ENCODE measurements at regions not wholly inside any gene's neighbourhood (a gene's known extent, or its start where the extent isn't known, plus 50 kb on each side); places are given as distances from the start of the nearest gene placed in this dataset.

DNA sequence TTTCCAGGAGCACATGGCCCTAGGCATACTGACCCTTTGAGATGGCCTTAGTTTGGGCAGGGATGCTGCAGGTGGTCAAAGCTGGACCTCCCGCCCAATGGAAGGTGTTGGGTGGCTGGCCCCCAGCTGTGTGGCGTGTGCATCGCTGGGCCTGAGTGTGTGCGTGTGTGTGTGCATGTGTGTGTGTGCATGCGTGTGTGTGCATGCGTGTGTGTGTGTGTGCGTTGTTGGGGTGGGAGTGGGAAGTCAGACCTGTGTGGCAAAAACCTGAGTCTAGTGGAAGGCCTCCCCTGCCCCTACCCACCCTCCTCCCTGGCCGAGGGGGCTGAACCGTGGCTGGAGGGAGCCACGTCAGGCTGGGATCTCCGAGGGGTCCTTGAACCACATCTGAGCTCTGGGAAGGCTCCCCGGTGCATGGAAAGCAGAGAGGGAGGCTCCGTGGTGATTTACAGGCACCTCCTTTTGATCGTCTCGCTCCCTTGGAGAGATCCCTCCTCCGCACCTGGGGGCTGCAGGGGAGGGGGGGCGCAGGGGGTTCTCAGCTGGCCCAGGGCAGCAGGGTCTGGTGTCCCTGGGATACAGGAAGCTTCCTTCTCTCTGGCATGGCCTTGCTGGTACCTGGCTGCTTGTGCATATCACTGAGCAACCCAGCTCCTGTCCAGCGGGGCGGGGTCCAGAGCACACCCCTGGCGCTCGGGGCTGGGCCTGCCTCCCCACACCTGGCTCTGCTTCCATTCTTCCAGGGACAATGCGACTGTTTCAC is 124.7 kb upstream of the WNT4 start:
- DNase-seq = no peak

DNA sequence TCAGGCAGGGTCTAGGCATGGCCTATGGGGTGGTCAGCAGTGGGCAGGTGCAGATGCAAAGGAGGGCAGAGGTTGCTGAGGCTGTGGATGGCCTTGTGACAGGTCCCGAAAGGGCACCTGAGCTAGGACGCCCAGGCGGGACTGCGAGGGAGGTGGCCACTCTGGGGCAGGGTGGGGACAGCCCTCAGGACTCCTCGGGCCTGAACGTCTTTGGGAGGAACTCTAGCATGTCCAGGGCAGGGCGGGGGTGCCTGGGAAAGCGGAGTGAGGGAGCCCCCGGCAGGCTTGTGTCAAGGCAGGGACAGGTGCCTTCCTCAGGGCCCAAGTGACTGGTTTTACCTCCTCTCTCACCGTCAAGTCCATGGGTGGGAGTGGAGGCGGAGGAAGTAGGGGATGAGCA is 125.4 kb upstream of the WNT4 start:
- DNase-seq = no peak

DNA sequence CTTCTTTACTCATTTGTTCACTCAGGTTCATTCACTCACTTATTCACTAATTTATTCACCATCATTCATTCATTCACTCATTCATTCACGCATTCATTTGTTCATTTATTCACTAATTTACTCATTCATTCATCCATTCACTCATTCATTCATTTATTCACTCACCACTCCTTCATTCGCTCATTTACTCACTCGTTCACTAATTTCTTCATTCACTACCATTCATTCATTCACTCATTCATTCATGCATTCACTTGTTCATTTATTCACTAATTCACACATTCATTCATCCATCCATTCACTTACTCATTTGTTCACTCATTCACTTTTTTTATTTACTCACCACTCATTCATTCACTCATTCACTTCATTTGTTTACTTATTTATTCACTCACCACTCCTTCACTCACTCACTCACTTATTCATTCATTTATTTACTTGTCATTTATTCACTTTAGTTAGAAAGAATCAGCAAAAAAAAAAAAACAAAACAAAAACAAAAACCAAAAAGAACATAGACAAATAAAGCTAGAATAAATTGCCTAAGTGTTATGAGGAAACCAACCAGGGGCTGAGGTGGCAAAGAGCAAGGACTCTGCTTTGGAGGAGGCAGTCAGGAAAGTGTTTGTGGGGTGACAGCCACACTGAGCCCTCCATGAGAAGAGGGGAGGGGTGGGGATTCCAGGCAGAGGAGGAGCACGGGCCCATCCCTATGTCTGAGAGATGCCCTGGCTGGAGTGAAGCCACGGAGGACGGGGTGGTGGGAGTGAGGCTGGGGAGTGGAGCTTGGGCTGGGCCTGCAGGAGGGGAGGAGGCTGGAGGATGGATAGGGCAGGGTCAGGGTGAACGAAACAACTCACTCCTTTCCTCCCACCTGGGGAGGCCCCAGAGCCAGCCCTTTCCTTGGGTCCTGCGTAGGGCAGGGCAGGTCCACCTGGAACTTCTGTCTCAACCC is 129.2 kb upstream of the WNT4 start:
- no peak for DNase-seq

DNA sequence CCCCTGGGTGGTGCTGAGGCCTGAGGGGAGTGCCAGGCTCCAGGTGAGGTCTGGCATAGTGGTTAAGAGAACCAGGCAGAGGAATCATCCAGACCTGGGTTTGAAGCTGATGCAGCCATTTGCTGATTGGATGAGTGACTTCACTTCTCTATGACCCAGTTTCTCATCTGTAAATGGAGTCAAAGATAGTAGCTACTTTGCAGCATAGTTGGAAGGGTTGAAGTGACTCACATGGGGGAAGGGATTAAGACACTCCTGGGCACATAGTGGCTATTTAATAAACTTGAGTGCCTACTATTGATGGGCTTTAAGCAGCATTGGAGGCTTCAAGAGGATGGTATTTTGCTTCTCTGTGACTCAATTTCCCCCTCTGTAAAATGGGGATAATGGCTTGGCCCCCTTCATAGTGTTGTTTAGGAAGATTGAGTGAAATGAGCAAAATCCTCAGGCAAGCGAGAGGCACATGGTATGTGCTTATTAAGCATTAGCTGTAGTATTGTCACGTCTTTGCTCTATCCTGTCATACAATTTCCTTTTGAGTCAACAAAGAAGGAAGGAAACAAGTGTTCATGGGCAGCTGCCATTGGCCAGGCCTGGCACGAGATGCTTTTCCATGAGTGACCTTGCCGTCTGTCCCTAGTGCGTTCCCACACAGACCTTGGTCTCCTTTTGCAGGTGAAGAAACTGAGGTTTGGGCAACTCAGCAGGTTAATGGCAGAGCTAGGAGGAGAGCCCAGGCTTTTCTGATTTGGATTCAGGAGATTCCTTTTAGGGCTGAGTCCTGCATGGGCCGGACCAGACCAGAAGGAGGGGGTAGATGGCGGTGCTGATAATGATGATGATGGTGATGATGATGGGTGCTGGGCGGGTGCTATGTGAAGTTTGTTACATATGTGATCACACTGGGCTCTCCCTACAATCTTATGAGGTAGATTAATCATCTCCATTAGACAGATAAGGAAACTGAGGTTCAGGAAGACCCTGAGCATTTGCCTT is 131.1 kb upstream of the WNT4 start:
- DNase-seq = no peak

DNA sequence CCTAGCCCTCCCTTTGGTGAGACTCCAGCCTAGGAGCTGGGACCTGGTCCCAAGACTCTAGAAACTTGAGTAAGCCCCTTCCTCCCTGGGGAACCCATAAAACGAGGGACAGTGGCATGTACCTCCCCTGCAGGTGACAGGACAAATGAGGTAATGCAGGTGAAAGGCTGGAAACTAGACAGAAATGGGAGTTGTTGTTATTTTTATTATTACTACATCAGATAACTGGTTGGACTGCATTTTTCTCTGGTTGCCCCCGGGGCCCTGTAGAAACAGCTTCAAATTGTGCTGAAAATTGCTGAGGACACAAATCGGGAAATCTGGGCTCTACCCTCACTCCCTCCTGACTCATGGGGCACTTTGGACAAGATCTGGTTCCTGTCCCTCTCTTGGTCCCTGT is 132.3 kb upstream of the WNT4 start:
- no peak for DNase-seq

DNA sequence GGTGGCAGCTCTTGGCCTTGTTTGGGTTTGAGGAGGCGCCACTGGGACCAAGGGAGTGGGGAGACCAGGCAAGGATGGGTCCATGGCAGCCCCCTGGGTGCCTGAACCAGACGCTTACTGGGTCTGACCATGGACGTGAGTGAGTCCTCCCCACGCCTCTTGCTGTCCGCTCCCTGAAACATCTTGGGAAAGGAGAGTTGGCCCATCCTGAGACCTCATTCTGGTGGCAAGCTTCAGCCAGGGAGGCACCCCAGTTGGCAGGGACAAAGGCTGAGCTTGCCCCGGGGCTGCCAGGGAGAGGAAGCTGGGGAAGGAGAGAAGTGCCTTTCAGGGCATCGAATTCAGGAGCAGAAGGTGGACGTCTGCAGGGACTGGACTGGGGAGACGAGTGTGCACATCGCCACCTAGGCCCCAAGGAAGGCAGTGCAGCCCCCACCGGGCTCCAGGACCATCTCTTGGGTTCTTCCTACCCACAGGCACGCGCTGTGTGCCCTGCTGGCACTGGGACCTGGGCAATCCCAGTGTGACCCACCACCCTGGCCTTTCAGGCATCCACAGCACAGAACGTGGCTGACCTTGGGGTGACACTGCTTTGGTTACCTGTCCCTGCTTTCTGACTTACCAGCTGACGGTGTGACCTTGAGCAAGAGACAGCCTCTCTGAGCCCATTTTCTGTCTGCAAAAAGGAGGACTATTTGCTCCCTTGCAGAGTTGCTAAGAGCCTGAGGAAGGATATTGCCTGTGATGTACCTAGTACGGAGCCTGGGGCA is 132.9 kb upstream of the WNT4 start:
- DNase-seq = no peak

DNA sequence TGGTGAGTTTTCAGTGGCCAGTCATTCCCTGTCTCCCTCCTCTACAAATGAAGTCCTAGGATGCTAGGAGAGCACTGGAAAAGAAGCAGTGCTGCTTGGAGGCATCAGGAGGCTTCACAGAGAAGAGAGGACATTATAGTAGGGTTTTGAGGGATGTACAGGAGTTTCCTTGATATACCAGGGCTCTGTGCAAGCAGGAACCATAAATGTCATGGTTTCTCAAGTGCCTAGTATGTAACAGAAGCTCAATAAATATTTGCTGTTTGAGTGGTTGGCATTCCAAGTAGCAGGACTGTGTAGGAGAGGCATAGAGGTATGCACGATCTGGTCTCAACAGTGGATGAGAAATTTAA is 133.5 kb upstream of the WNT4 start:
- DNase-seq = no peak

DNA sequence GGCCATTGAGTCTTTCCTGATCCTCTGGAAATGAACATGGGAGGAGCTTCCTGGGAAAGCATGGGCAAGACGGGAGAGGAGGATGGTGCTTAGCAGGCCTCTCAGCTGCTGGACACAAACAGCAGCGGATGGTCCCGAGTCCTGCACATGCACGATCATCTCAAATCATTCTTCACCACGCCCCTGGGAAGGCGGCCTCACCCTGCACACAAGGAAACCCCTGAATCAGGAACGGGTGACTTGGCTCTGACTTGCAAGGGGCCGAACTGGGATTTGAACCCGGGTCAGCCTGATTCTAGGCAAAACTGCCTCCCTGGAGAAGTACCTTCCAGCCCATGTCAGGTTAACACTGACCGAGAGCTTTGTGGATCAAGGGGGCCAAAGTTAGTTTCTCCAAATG is 134.8 kb upstream of the WNT4 start:
- DNase-seq = no peak

DNA sequence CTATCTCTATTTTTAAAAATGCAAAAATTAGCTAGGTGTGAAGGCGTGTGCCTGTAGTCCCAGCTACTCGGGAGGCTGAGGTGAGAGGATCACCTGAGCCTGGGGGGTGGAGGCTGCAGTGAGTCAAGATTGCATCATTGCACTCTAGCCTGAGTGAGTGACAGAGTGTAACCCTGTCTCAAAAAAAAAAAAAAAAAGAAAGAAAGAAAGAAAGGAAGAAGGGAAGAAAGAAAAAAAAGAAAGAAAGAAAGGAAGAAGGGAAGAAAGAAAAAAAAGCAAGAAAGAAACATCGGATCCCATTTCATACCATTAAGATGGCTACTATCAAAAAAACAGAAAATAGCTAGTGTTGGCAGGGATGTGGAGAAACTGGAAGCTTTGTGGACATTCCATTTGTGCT is 136.8 kb upstream of the WNT4 start:
- DNase-seq = no peak

DNA sequence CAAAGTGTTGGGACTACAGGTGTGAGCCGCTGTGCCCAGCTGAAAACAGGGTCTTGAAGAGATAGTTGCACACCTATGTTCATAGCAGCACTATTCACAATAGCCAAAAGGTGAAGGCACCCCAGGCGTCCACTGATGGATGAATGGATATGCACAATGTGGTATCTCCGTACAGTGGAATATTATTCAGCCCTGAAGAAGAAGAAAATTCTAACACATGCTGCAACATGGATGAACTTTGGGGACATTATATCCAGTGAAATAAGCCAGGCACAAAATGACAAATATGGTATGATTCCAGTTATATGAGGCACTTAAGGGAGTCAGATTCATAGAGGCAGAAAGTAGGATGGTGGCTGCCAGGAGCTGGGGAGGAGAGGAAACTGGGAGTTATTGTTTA is 137.6 kb upstream of the WNT4 start:
- DNase-seq = no peak

DNA sequence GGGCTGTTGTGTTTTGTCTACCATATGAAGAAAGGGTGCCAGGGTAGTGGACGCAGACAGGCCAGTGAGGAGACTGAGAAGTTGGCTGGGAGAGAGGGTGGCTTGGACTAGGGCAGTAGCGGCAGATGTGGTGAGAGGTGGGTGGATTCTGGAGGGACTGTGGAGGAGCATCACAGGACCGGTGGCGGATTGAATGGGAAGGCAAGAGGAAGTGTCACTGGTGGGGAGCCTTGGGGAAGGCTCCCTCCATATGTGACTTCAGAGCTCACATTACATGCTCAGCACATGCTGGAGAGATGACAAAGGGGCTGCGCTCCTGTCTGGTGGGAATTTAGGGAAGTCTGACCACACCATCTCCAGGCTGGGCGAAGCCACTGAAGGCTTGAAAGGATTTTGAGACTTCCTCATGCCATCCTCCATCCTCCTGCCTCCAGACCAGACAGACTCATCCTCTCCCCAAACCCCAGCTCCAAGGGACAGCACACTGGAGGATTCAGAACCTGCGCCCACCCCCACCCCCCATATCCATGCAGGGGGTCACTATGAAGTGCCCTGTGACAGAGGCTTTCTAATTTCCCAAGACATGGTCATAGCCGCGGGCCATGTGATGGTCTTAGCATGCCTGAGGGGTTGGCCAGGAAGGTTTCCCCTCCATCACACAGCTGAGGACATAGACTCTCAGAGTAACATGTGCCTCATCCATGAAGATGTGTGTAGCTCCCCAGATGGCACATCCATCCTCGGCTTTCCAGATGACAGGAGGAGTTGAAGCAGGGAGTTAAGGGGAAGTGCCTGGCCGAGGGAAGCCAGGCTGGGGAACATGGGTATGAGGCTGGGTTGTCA is 138.8 kb upstream of the WNT4 start:
- DNase-seq = no peak

DNA sequence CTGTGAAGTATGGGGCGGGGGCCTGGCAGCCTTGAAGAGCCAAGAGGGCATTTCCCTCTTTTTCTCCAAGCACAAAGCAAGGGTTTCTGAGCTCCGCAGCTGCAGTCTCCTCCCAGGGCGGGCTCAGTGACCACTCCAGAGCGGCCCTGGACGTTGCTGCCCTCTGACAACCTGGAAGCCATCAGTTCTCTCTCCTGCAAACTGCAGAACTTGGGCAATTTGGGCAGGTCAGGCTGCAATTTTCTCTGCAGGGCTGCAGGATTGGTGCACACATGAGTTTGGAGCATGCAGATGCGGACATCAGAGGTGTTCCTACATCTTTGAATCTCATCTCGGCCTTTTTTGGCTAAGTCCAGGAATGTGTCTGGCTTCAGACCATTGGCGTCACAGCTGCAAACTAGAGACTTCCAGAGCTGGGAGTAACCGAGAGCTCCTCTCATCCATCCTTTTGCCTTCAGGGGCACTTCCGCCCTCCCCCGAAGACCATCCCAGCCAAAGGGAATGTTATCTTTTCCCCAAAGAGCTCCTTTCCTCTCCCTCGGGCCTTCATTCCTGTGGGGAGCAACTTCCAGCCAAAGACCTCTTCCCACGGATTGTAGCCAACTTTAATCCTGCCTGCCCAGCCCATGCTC is 139.6 kb upstream of the WNT4 start:
- DNase-seq = no peak

DNA sequence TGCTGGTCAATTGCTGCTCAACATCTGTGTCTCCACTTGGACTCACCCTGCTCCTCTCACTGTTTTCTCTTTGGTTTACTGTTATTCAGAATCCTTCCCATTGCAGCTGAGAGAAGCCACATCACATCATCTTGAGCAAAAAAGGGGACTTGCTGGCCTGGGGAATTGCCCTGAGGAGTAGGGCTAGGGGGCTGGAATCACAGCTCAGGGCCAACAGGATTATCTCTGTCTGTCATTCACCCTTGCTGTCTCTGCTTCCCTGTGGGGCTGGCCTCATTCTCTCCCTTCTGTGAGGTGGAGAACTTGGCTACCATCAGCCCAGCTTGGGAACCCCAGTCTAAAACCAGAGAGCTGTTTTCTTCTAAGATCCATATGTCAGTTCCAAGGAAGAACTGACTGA is 140.7 kb upstream of the WNT4 start:
- no peak for DNase-seq

DNA sequence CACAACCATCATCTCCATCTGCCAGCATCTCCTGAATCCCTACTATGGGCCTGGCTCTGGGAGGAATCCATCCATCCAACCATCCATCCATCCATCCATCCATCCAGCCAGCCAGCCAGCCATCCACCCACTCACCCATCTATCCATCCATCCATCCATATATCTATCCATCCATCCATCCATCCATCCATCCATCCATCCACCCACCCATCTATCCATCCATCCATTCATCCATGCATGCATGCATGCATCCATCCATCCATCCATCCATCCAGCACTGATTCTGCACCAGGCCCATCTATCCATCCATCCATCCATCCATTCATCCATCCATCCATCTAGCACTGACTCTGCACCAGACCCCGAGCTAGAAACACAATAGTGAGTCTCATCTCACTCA is 141.3 kb upstream of the WNT4 start:
- no peak for DNase-seq

DNA sequence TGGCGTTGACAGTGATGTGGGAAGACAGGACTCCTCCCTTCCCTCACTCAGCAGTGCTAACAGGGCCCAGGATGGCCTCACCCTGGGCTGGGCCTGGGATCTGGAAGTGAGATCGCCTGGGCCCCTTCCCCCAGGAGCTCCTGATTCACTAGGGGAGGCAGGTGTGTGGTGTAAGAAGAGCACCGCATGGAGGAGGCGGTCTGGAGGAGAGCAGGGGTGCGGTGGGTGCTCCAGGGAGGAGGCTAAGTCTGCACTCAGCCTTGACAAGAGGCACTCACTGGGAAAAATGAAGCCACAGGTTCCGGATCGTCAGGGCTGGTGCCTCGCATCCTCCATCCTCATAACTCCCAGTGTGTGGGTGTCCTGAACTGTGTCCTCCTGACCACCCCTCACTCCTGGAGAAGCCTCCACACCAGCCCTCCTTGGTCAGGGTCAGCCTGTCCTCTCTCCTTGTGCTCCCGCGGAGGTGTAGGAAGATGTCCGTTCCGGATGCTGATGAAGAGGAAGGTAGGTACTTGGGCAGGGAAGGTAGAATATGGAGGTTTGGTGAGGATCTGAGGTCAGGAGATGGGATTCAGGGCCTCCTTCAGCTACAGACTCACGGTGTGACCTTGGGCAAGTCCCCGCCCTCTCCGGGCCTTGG is 142.1 kb upstream of the WNT4 start:
- no peak for DNase-seq

DNA sequence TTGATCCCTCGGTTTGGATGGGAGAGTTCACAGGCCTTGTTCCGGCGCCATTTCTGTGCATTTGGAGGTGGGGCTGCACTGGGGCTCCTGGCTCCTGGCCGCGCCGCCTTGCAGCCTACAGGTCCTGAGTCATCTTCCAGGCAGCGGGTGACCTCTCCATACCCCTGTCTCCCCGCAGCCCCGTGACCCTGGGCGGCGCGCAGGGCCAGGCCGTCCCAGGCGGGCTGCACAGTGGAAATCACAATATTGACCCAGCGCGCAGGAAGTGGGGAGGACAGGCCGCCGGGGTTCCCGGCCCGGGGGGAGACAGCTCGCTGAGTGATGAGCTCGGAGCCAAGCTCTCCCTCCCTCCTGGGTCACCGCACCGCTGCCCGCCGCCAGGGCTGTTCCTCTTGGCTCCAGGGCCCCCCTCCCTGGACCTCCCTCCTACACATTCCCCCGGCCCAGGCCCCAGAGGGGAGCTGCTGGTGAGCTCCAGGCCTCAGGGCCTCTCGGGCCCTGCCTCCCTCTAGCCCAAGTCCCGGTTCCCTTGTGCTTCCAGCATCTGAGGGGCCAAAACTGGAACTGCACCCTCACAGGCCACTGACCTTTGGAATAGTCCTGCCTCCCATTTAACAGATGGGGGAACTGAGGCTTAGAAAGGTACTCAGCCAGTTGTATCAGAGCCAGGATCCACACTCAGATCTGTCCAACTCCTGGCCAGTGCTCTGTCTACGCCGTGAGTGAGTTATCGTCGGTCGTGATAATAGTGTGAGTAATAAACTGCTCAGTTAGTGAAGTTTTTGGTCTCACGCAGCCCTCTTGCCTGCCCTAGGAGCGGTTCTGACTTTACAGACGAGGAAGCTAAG is 142.9 kb upstream of the WNT4 start:
- no peak for DNase-seq

DNA sequence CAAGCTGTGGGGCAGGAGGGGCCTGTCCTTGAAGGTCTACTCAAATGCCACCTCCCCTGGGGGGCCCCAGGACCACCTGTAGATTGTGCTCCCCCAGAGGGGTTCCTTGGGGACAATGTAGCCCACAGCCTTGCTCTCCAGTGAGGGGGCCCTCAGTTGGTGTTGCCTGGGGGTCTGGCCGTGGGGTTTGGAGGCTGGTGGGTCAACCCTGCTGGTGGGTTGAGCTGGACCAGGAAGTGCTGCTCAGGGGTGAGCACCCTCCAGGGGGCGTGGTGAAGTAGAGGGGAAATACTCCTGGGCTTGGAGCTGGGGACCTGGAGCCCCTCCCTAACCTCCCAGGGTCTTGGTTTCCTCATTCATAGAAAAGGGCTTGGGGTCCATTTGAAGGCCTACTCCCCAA is 143.6 kb upstream of the WNT4 start:
- DNase-seq = no peak

DNA sequence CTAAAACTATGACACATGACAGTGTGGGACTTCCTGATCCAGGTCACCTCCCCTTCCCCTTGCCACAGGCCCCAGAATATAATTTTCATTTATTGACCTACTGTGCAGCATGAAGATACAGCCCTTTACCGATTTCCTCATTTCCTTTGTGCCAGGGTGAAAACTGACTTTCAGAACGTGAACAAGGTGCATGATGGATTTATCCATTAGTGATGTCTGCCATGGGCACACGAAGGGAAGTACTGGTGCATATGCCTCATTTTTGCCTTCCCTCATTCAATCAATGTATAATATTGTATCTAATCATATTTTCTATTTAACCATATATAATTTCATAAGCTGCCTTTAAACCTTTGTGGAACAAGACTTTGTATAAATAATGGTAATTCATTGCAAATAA is 144.4 kb upstream of the WNT4 start:
- DNase-seq = no peak

DNA sequence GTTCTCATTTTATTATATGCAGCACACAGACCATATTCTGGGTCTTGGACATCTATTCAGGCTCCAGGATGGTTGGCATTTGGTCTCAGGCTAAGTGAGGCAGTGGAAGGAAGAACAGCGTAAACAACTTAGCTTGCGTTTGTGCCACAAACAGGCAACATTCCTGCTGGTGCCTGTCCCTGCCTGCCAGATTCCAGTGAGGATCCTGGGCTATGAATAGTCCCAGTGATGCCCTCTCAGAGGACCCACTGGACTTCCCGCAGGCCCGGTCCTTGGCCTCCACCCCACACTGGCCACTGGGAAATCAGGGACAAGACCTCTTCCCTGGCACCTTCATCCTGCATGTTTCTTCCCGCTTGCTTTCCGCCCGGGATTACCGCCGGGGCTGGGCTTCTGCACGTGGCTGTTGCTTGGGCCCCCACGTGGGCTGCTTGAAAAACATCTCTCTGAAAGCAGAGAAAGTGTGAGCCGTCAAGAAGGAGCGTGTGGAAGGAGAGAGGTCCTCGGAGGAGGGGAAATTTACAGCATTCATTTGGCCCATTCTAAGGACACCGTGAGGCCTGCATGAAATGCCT is 145.1 kb upstream of the WNT4 start:
- DNase-seq = no peak

Data from NCI-H1436 treated with DMSO at 0.1 percent for 48 hours (cell line).